Activated CD4-positive, CD25-positive, alpha-beta regulatory T cell treated with anti-CD3 and anti-CD28 coated beads, Interleukin-2, amount 50 U/mL, for 24 hours (primary cell): ENCODE measurements at regions not wholly inside any gene's neighbourhood (a gene's known extent, or its start where the extent isn't known, plus 50 kb on each side); places are given as distances from the start of the nearest gene placed in this dataset.
"Not testable (repeated sequence)": the region's sequence is repeated elsewhere in the genome, so short reads cannot be mapped to it uniquely, and the experiment has no call there.

Experiments used
- ATAC-seq, 2 donors: fragments of 150-1000 bp; cut with Tn5 transposase; one replicate each; pipeline ENCODE4 v1.10.0; 2021; ENCODE audit warnings: mild to moderate bottlenecking in 1 of 2, moderate library complexity in 1 of 2

- ATAC-seq = no peak
These were observed 123.8 kb upstream of the MTHFD1L start for GRCh38 chr6:150741633-150742200.

- no peak for ATAC-seq
These were observed 120.8 kb upstream of the MTHFD1L start for GRCh38 chr6:150744522-150745260.

GRCh38 chr6:150745896-150746295 lies 119.6 kb upstream of the MTHFD1L start:
- no peak for ATAC-seq

- ATAC-seq = no peak
These were observed 118.3 kb upstream of the MTHFD1L start for GRCh38 chr6:150747155-150747554.

GRCh38 chr6:150749091-150749670 lies 116.3 kb upstream of the MTHFD1L start:
- no peak for ATAC-seq

- no peak for ATAC-seq
These were observed 114.2 kb upstream of the MTHFD1L start for GRCh38 chr6:150751296-150751695.

GRCh38 chr6:150752409-150752808 lies 113.1 kb upstream of the MTHFD1L start:
- no peak for ATAC-seq

GRCh38 chr6:150753371-150754064 lies 112.0 kb upstream of the MTHFD1L start:
- no peak for ATAC-seq

- no peak for ATAC-seq
These were observed 110.5 kb upstream of the MTHFD1L start for GRCh38 chr6:150755042-150755441.

- no peak for ATAC-seq
These were observed 110.0 kb upstream of the MTHFD1L start for GRCh38 chr6:150755524-150755923.

GRCh38 chr6:150756173-150756572 lies 109.3 kb upstream of the MTHFD1L start:
- no peak for ATAC-seq

GRCh38 chr6:150757807-150758206 lies 107.7 kb upstream of the MTHFD1L start:
- ATAC-seq = not testable (repeated sequence)

GRCh38 chr6:150759483-150759882 lies 106.0 kb upstream of the MTHFD1L start:
- no peak for ATAC-seq

GRCh38 chr6:150761771-150762170 lies 103.7 kb upstream of the MTHFD1L start:
- no peak for ATAC-seq

GRCh38 chr6:150764334-150765066 lies 101.0 kb upstream of the MTHFD1L start:
- ATAC-seq = no peak

- ATAC-seq = no peak
These were observed 100.3 kb upstream of the MTHFD1L start for GRCh38 chr6:150765067-150765764.

GRCh38 chr6:150766201-150766997 lies 99.1 kb upstream of the MTHFD1L start:
- ATAC-seq = no peak

GRCh38 chr6:150767161-150767560 lies 98.3 kb upstream of the MTHFD1L start:
- ATAC-seq = no peak

- ATAC-seq = no peak
These were observed 97.9 kb upstream of the MTHFD1L start for GRCh38 chr6:150767571-150768018.

- no peak for ATAC-seq
These were observed 94.9 kb upstream of the MTHFD1L start for GRCh38 chr6:150770637-150771036.

- no peak for ATAC-seq
These were observed 91.5 kb upstream of the MTHFD1L start for GRCh38 chr6:150773969-150774368.
